OCI-LY3 (cell line): ENCODE measurements at regions not wholly inside any gene's neighbourhood (a gene's known extent, or its start where the extent isn't known, plus 50 kb on each side); places are given as distances from the start of the nearest gene placed in this dataset.

Experiments
- CTCF ChIP-seq: fragments of 200-600, 300-600 bp; sonication (generic); IDR thresholded peaks from 2 replicates; pipeline ENCODE4 v1.5.1; 2014; ENCODE audit warnings: antibody characterized with exemption, low read length, low read depth
- EZH2phosphoT487 ChIP-seq: fragments of 200-600 bp; shearing (Covaris generic); IDR thresholded peaks from 2 replicates; pipeline ENCODE4 v1.6.1; 2018; ENCODE audit warnings: antibody characterized with exemption, mixed run types, low read depth

GRCh38 chr2:145597006-145597405, 1077.1 kb upstream of the ZEB2 start:
- TF ChIP-seq CTCF, result no peak
- no peak for TF ChIP-seq EZH2phosphoT487
